Neutrophil (primary cell): ENCODE measurements at regions not wholly inside any gene's neighbourhood (a gene's known extent, or its start where the extent isn't known, plus 50 kb on each side); places are given as distances from the start of the nearest gene placed in this dataset.

Experiments
- H3K27ac ChIP-seq: fragments of 200-600 bp; sonication (generic); 2 replicates; pipeline ENCODE4 v1.5.1; 2016; ENCODE audit warnings: mild to moderate bottlenecking, moderate library complexity
- H3K27me3 ChIP-seq: fragments of 200-600 bp; sonication (generic); 2 replicates; pipeline ENCODE4 v1.6.0; 2016; ENCODE audit warnings: mild to moderate bottlenecking
- H3K36me3 ChIP-seq: fragments of 200-600 bp; sonication (generic); 2 replicates; pipeline ENCODE4 v1.5.1; 2017
- H3K4me1 ChIP-seq, 2 experiments: fragments of 200-600 bp in 1 of 2; sonication (generic) in 1 of 2; 1 replicate in 1 of 2; 2 replicates in 1 of 2; pipeline versions ENCODE4 v1.5.1 to v1.6.1; 2013 to 2016; ENCODE audit warnings: low read depth in 1 of 2, low read length in 1 of 2, mild to moderate bottlenecking in 1 of 2, moderate library complexity in 1 of 2; ENCODE audit not compliant: control insufficient read depth in 1 of 2, insufficient read depth in 1 of 2
- H3K4me3 ChIP-seq, 2 experiments: fragments of 200-600 bp in 1 of 2; sonication (generic) in 1 of 2; 1 replicate in 1 of 2; 2 replicates in 1 of 2; pipeline ENCODE4 v1.5.1; 2013 to 2016; ENCODE audit warnings: low read depth in 1 of 2, low read length in 1 of 2, mild to moderate bottlenecking in 1 of 2, moderate library complexity in 1 of 2
- H3K9me3 ChIP-seq: fragments of 200-600 bp; sonication (generic); 2 replicates; pipeline ENCODE4 v1.5.1; 2016
- CTCF ChIP-seq: fragments of 200-600 bp; sonication (generic); IDR thresholded peaks from 2 replicates; pipeline ENCODE4 v1.5.1; 2016; ENCODE audit warnings: antibody characterized with exemption

- Histone ChIP-seq H3K4me3 (no peak overlapping the region), H3K36me3 (no peaks in the 10 kb centered on the region), H3K9me3 (no peaks in the 10 kb centered on the region), H3K4me1 (peaks cover 41 to 56% of the 10 kb centered on the region in 2 experiments), H3K27me3 (peaks cover 5% of the 10 kb centered on the region), H3K27ac (no peak overlapping the region)
- no peak for TF ChIP-seq CTCF
These were observed 119.0 kb upstream of the PROK2 start for GRCh38 chr3:71903936-71904335.

GRCh38 chr3:71903112-71903495, 118.2 kb upstream of the PROK2 start:
- Histone ChIP-seq H3K4me3 (no peak overlapping the region), H3K4me1 (peaks cover 41 to 56% of the 10 kb centered on the region in 2 experiments), H3K27ac (no peak overlapping the region), H3K9me3 (no peaks in the 10 kb centered on the region), H3K36me3 (no peaks in the 10 kb centered on the region), H3K27me3 (no peaks in the 10 kb centered on the region)
- no peak for TF ChIP-seq CTCF

- no peaks in the 10 kb centered on the region for H3K36me3 ChIP-seq
- peaks cover 41 to 54% of the 10 kb centered on the region in 2 experiments for H3K4me1 ChIP-seq
- no peaks in the 10 kb centered on the region for H3K27me3 ChIP-seq
- H3K27ac ChIP-seq, result no peak overlapping the region
- H3K9me3 ChIP-seq, result no peaks in the 10 kb centered on the region
- TF ChIP-seq CTCF, result no peak
- no peak overlapping the region for H3K4me3 ChIP-seq
These were observed 117.5 kb upstream of the PROK2 start for GRCh38 chr3:71902258-71903111.

GRCh38 chr3:71901645-71902044, 116.7 kb upstream of the PROK2 start:
- Histone ChIP-seq H3K36me3 (no peaks in the 10 kb centered on the region), H3K4me1 (peaks cover 41 to 54% of the 10 kb centered on the region in 2 experiments), H3K27ac (no peak overlapping the region), H3K9me3 (no peaks in the 10 kb centered on the region), H3K27me3 (no peaks in the 10 kb centered on the region), H3K4me3 (no peak overlapping the region)
- TF ChIP-seq CTCF, result no peak

- Histone ChIP-seq H3K9me3 (no peaks in the 10 kb centered on the region), H3K4me3 (no peak overlapping the region), H3K36me3 (no peaks in the 10 kb centered on the region), H3K27ac (no peak overlapping the region), H3K27me3 (no peaks in the 10 kb centered on the region), H3K4me1 (peaks cover 32 to 43% of the 10 kb centered on the region in 2 experiments)
- no peak for TF ChIP-seq CTCF
These were observed 115.1 kb upstream of the PROK2 start for GRCh38 chr3:71900057-71900456.
